ENCODE measurements at regions not wholly inside any gene's neighbourhood (a gene's known extent, or its start where the extent isn't known, plus 50 kb on each side); places are given as distances from the start of the nearest gene placed in this dataset.

DNA sequence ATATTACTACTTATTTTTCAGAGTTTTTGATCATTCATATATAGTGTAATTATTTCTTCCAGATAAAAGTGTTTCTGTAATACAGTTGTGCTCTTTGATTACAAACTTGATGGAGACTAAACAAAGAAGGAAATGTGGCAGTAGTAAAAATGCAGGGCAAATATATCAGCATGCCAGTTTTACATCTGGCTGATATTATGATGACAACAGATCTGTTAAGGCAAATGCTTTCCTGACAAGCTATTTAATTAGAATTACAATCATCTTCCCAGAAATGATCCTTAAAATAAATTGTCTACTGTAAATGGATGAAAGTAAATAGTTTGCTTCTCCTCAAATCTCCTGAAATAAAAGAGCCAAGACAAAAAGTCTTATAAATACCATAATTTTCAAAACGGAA, 1659.8 kb downstream of the BRINP3 start:
- no peaks in the 10 kb centered on the region for H3K27me3 ChIP-seq (replicated peaks; ENCODE audit: insufficient read depth, low read length)
- no peak for DNase-seq
- no peaks in the 10 kb centered on the region for H3F3A ChIP-seq (ENCODE audit: insufficient read depth, low read length)
- H3K4me3 ChIP-seq (ENCODE audit: low read length) = no peak overlapping the region
- H4K20me1 ChIP-seq (ENCODE audit: insufficient read depth, low read length) = no peaks in the 10 kb centered on the region
- TF ChIP-seq, protein P1, sequence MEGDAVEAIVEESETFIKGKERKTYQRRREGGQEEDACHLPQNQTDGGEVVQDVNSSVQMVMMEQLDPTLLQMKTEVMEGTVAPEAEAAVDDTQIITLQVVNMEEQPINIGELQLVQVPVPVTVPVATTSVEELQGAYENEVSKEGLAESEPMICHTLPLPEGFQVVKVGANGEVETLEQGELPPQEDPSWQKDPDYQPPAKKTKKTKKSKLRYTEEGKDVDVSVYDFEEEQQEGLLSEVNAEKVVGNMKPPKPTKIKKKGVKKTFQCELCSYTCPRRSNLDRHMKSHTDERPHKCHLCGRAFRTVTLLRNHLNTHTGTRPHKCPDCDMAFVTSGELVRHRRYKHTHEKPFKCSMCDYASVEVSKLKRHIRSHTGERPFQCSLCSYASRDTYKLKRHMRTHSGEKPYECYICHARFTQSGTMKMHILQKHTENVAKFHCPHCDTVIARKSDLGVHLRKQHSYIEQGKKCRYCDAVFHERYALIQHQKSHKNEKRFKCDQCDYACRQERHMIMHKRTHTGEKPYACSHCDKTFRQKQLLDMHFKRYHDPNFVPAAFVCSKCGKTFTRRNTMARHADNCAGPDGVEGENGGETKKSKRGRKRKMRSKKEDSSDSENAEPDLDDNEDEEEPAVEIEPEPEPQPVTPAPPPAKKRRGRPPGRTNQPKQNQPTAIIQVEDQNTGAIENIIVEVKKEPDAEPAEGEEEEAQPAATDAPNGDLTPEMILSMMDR (IDR thresholded peaks at IDR 0.05; ENCODE audit: low read length) = no peak
- no peak for TF ChIP-seq EZH2phosphoT487 (IDR thresholded peaks at IDR 0.05; ENCODE audit: low read length)
- no peak for TF ChIP-seq EZH2 (optimal IDR thresholded peaks at IDR 0.05; ENCODE audit: low read depth, low read length)
- H2AFZ ChIP-seq (ENCODE audit: low read length) = no peak overlapping the region
- no peak overlapping the region for H3K9ac ChIP-seq (ENCODE audit: low read length)
- H3K27ac ChIP-seq (ENCODE audit: low read length) = no peak overlapping the region
- H3K4me1 ChIP-seq (ENCODE audit: low read length) = no peaks in the 10 kb centered on the region
- no peaks in the 10 kb centered on the region for H3K9me2 ChIP-seq (replicated peaks; ENCODE audit: insufficient read depth, low read length)
- H3K79me2 ChIP-seq (ENCODE audit: low read length) = no peaks in the 10 kb centered on the region
- H3K36me3 ChIP-seq (replicated peaks; ENCODE audit: insufficient read depth, low read length) = no peaks in the 10 kb centered on the region
- no peak overlapping the region for H3K4me2 ChIP-seq (ENCODE audit: low read depth, low read length)
- no peaks in the 10 kb centered on the region for H3K9me3 ChIP-seq (replicated peaks; ENCODE audit: insufficient read depth, low read length)

DNA sequence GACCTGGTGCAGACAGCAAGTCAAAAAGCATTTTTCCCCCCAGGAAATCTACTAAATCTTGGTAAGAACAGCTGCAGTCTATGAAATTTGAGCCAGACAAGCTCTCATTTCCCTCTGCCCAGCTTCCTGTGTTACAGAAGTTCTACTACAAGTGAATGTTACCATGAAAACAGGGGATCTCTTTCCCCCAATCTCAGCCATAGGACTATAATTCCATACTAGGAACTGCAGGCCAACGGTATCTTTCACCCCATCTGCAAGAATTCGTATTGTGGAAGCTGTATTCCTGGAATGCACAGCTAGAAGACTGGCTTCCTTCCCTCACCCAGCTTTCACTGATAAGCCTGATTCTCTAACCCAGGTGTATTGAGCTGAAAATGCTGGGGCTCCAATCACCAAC, 1655.4 kb downstream of the BRINP3 start:
- no peak for TF ChIP-seq EZH2 (optimal IDR thresholded peaks at IDR 0.05; ENCODE audit: low read depth, low read length)
- TF ChIP-seq, protein P1 (IDR thresholded peaks at IDR 0.05; ENCODE audit: low read length) = no peak
- TF ChIP-seq EZH2phosphoT487 (IDR thresholded peaks at IDR 0.05; ENCODE audit: low read length) = no peak
- DNase-seq = no peak
- no peak overlapping the region for H3K4me2 ChIP-seq (ENCODE audit: low read depth, low read length)
- H3K27me3 ChIP-seq (replicated peaks; ENCODE audit: insufficient read depth, low read length) = no peaks in the 10 kb centered on the region
- no peaks in the 10 kb centered on the region for H3K4me1 ChIP-seq (ENCODE audit: low read length)
- H3K4me3 ChIP-seq (ENCODE audit: low read length) = no peak overlapping the region
- no peak overlapping the region for H3K9ac ChIP-seq (ENCODE audit: low read length)
- H3K27ac ChIP-seq (ENCODE audit: low read length) = no peak overlapping the region
- H3K9me3 ChIP-seq (replicated peaks; ENCODE audit: insufficient read depth, low read length) = no peaks in the 10 kb centered on the region
- H3K9me2 ChIP-seq (replicated peaks; ENCODE audit: insufficient read depth, low read length) = no peaks in the 10 kb centered on the region
- no peaks in the 10 kb centered on the region for H4K20me1 ChIP-seq (ENCODE audit: insufficient read depth, low read length)
- H3K36me3 ChIP-seq (replicated peaks; ENCODE audit: insufficient read depth, low read length) = no peaks in the 10 kb centered on the region
- no peaks in the 10 kb centered on the region for H3K79me2 ChIP-seq (ENCODE audit: low read length)
- H2AFZ ChIP-seq (ENCODE audit: low read length) = no peak overlapping the region
- H3F3A ChIP-seq (ENCODE audit: insufficient read depth, low read length) = no peaks in the 10 kb centered on the region

DNA sequence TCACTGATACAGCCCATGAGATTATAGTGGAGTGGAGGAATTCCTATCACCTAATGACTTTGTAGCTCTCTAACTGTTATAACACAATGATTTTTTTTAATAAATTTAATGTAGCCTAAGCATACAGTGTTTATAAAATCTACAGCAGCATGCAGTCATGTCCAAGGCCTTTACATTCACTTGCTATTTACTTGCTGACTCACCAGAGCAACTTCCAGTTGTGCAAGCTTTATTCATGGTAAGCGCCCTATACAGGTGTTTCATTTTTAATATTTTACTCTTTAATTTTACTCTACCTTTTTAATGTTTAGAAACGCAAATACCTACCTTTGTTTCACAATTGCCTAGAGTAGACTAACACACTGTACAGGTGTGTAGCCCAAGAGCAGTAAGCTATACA, 1652.2 kb downstream of the BRINP3 start:
- Histone ChIP-seq H2AFZ (ENCODE audit: low read length) (no peak overlapping the region), H3K27ac (ENCODE audit: low read length) (no peak overlapping the region), H3K9ac (ENCODE audit: low read length) (no peak overlapping the region), H3K4me3 (ENCODE audit: low read length) (no peak overlapping the region), H3K4me2 (ENCODE audit: low read depth, low read length) (no peak overlapping the region), H3K36me3 (replicated peaks; ENCODE audit: insufficient read depth, low read length) (no peaks in the 10 kb centered on the region), H3K79me2 (ENCODE audit: low read length) (no peaks in the 10 kb centered on the region), H3K9me3 (replicated peaks; ENCODE audit: insufficient read depth, low read length) (no peaks in the 10 kb centered on the region), H4K20me1 (ENCODE audit: insufficient read depth, low read length) (no peaks in the 10 kb centered on the region), H3F3A (ENCODE audit: insufficient read depth, low read length) (no peaks in the 10 kb centered on the region), H3K27me3 (replicated peaks; ENCODE audit: insufficient read depth, low read length) (no peaks in the 10 kb centered on the region), H3K4me1 (ENCODE audit: low read length) (no peaks in the 10 kb centered on the region), H3K9me2 (replicated peaks; ENCODE audit: insufficient read depth, low read length) (no peaks in the 10 kb centered on the region)
- no peak for DNase-seq
- TF ChIP-seq EZH2phosphoT487 (IDR thresholded peaks at IDR 0.05; ENCODE audit: low read length) (no peak), EZH2 (optimal IDR thresholded peaks at IDR 0.05; ENCODE audit: low read depth, low read length) (no peak)
- TF ChIP-seq, protein P1 (IDR thresholded peaks at IDR 0.05; ENCODE audit: low read length) = no peak

Data from MM.1S (cell line).